GM23338 (cell line): ENCODE measurements at regions not wholly inside any gene's neighbourhood (a gene's known extent, or its start where the extent isn't known, plus 50 kb on each side); places are given as distances from the start of the nearest gene placed in this dataset.

ENCODE experiments used
- ATAC-seq: fragments of 200-7000 bp; cut with Tn5 transposase; 3 replicates; pipeline ENCODE4 v1.9.1; 2020
- DNase-seq: peaks from one replicate; pipeline ENCODE4 v3.0.0-alpha.2; 2015; ENCODE audit warnings: low spot score
- H2AFZ ChIP-seq: fragments of 200-600 bp; sonication (generic); 2 replicates; pipeline ENCODE4 v1.8.0; 2016; ENCODE audit warnings: antibody characterized with exemption, mild to moderate bottlenecking, moderate library complexity
- H3F3A ChIP-seq: fragments of 200-600 bp; sonication (generic); replicated peaks from 2 replicates; pipeline ENCODE4 v1.8.0; 2017; ENCODE audit warnings: antibody characterized with exemption, mixed run types, low read depth
- H3K27ac ChIP-seq: fragments of 200-600 bp; sonication (generic); 2 replicates; pipeline ENCODE4 v1.6.1; 2016; ENCODE audit warnings: low read depth
- H3K27me3 ChIP-seq: fragments of 200-600 bp; sonication (generic); 2 replicates; pipeline ENCODE4 v1.8.0; 2016; ENCODE audit warnings: mild to moderate bottlenecking, mixed run types, moderate library complexity; ENCODE audit not compliant: insufficient read depth
- H3K36me3 ChIP-seq: fragments of 200-600 bp; sonication (generic); 2 replicates; pipeline ENCODE4 v1.8.0; 2016; ENCODE audit warnings: mild to moderate bottlenecking; ENCODE audit not compliant: insufficient read depth
- H3K4me1 ChIP-seq: fragments of 200-600 bp; sonication (generic); 2 replicates; pipeline ENCODE4 v1.8.0; 2016; ENCODE audit warnings: mild to moderate bottlenecking, moderate library complexity; ENCODE audit not compliant: insufficient read depth
- H3K4me2 ChIP-seq: fragments of 200-600 bp; sonication (generic); 2 replicates; pipeline ENCODE4 v1.7.1; 2017; ENCODE audit warnings: mixed run types
- H3K4me3 ChIP-seq: fragments of 200-600 bp; sonication (generic); 2 replicates; pipeline ENCODE4 v1.6.1; 2016; ENCODE audit warnings: mixed run types
- H3K79me2 ChIP-seq: fragments of 200-600 bp; sonication (generic); replicated peaks from 2 replicates; pipeline ENCODE4 v1.8.0; 2017; ENCODE audit warnings: mild to moderate bottlenecking; ENCODE audit not compliant: insufficient read depth
- H3K9me2 ChIP-seq: fragments of 200-600 bp; sonication (generic); 2 replicates; pipeline ENCODE4 v1.8.0; 2017; ENCODE audit not compliant: insufficient read depth
- H4K20me1 ChIP-seq: fragments of 200-600 bp; sonication (generic); replicated peaks from 2 replicates; pipeline ENCODE4 v1.8.0; 2017; ENCODE audit warnings: mild to moderate bottlenecking; ENCODE audit not compliant: insufficient read depth
- H3K27ac Mint-ChIP-seq: 2 replicates; pipeline ENCODE4 v1.8.0; 2020; ENCODE audit warnings: inconsistent platforms, mild to moderate bottlenecking, moderate library complexity, mixed read lengths
- H3K27me3 Mint-ChIP-seq: 3 replicates; pipeline ENCODE4 v1.8.0; 2022; ENCODE audit warnings: low read depth, mild to moderate bottlenecking, moderate library complexity, mixed read lengths, inconsistent platforms; ENCODE audit not compliant: insufficient read depth, poor library complexity
- H3K36me3 Mint-ChIP-seq: 3 replicates; pipeline ENCODE4 v1.8.0; 2021; ENCODE audit warnings: low read depth, mild to moderate bottlenecking, inconsistent platforms, moderate library complexity, mixed read lengths
- H3K4me1 Mint-ChIP-seq: 3 replicates; pipeline ENCODE4 v1.8.0; 2020; ENCODE audit warnings: mild to moderate bottlenecking, inconsistent platforms, mixed read lengths
- H3K4me3 Mint-ChIP-seq: 3 replicates; pipeline ENCODE4 v1.8.0; 2021; ENCODE audit warnings: moderate library complexity, mild to moderate bottlenecking, inconsistent platforms, mixed read lengths
- H3K9me3 Mint-ChIP-seq: 3 replicates; pipeline ENCODE4 v1.8.0; 2020; ENCODE audit warnings: moderate library complexity, mild to moderate bottlenecking, inconsistent platforms, mixed read lengths
- CREB1 ChIP-seq: fragments of 250-450 bp; sonication (Bioruptor Pico); IDR thresholded peaks from 2 replicates; pipeline ENCODE4 v1.5.0; 2020; ENCODE audit warnings: low read depth, mild to moderate bottlenecking, moderate library complexity
- CTCF ChIP-seq, 2 experiments: fragments of 200-600 bp in 1 of 2; sonication (generic) in 1 of 2; conservative IDR thresholded peaks; 2 replicates each; pipeline versions ENCODE4 v1.5.1 to v1.6.1; 2016 to 2017; ENCODE audit warnings: antibody characterized with exemption in 2 of 2, low read depth in 2 of 2, mild to moderate bottlenecking in 2 of 2, moderate library complexity in 1 of 2
- ETS1 ChIP-seq: IDR thresholded peaks from 2 replicates; pipeline ENCODE4 v1.6.1; 2016; ENCODE audit warnings: antibody characterized with exemption
- EZH2 ChIP-seq: fragments of 200-600 bp; sonication (generic); IDR thresholded peaks from one replicate; pipeline ENCODE4 v1.8.0; 2017; ENCODE audit warnings: antibody characterized with exemption, mild to moderate bottlenecking, low read depth; ENCODE audit not compliant: unreplicated experiment
- EZH2phosphoT487 ChIP-seq: fragments of 200-600 bp; sonication (generic); IDR thresholded peaks from one replicate; pipeline ENCODE4 v1.8.1; 2018; ENCODE audit warnings: antibody characterized with exemption; ENCODE audit not compliant: unreplicated experiment
- JUNB ChIP-seq: IDR thresholded peaks from one replicate; pipeline ENCODE4 v1.6.1; 2016; ENCODE audit warnings: antibody characterized with exemption; ENCODE audit not compliant: unreplicated experiment
- NANOG ChIP-seq: IDR thresholded peaks from 2 replicates; pipeline ENCODE4 v1.6.1; 2016; ENCODE audit warnings: antibody characterized with exemption, borderline replicate concordance
- POLR2AphosphoS5 ChIP-seq: IDR thresholded peaks from 2 replicates; pipeline ENCODE4 v1.6.1; 2016; ENCODE audit warnings: antibody characterized with exemption, low read depth
- REST ChIP-seq: IDR thresholded peaks from one replicate; pipeline ENCODE4 v1.6.1; 2018; ENCODE audit warnings: antibody characterized with exemption; ENCODE audit not compliant: unreplicated experiment
- STAT1 ChIP-seq: IDR thresholded peaks from one replicate; pipeline ENCODE4 v1.6.1; 2016; ENCODE audit warnings: antibody characterized with exemption; ENCODE audit not compliant: unreplicated experiment
- ZNF114 ChIP-seq: fragments of 250-450 bp; sonication (Bioruptor Pico); IDR thresholded peaks from 2 replicates; pipeline ENCODE4 v1.5.0; 2020; ENCODE audit warnings: mild to moderate bottlenecking, moderate library complexity
- ZNF331 ChIP-seq: fragments of 250-450 bp; sonication (Bioruptor Pico); IDR thresholded peaks from 2 replicates; pipeline ENCODE4 v1.5.0; 2020; ENCODE audit warnings: low read depth, mild to moderate bottlenecking, moderate library complexity

GRCh38 chrX:122269243-122269781 is 914.8 kb upstream of the GRIA3 start (continued):
- no peak for TF ChIP-seq ETS1
- TF ChIP-seq ZNF114 (CRISPR knock-in tag) = no peak
- TF ChIP-seq JUNB = no peak
- TF ChIP-seq CTCF (conservative IDR thresholded peaks at IDR 0.05; ENCODE audit: low read depth in 2 of 2) = no peak
- TF ChIP-seq EZH2 = no peak
- no peak for TF ChIP-seq POLR2AphosphoS5
- no peak for TF ChIP-seq REST
- TF ChIP-seq EZH2phosphoT487 = no peak
- no peak for TF ChIP-seq STAT1
- TF ChIP-seq ZNF331 (CRISPR knock-in tag) = no peak

GRCh38 chrX:122270809-122271494 is 913.1 kb upstream of the GRIA3 start:
- no peaks in the 10 kb centered on the region for H3K79me2 ChIP-seq
- H3F3A ChIP-seq = no peaks in the 10 kb centered on the region
- Mint-ChIP-seq H3K4me3 (no peak overlapping the region), H3K27me3 (no peaks in the 10 kb centered on the region), H3K4me1 (no peaks in the 10 kb centered on the region), H3K27ac (no peak overlapping the region), H3K9me3 (no peaks in the 10 kb centered on the region), H3K36me3 (no peaks in the 10 kb centered on the region)
- no peaks in the 10 kb centered on the region for H4K20me1 ChIP-seq
- H3K4me3 ChIP-seq = no peak overlapping the region
- H3K9me2 ChIP-seq = no peaks in the 10 kb centered on the region
- H3K27me3 ChIP-seq = no peaks in the 10 kb centered on the region
- H2AFZ ChIP-seq = no peak overlapping the region
- DNase-seq = no peak
- H3K4me1 ChIP-seq = no peaks in the 10 kb centered on the region
- no peak for ATAC-seq
- H3K4me2 ChIP-seq = no peak overlapping the region
- no peak for TF ChIP-seq CREB1 (CRISPR knock-in tag)
- no peak for TF ChIP-seq POLR2AphosphoS5
- no peak for TF ChIP-seq EZH2
- TF ChIP-seq ZNF331 (CRISPR knock-in tag) = no peak
- no peak for TF ChIP-seq ETS1
- TF ChIP-seq ZNF114 (CRISPR knock-in tag) = no peak
- no peak for TF ChIP-seq NANOG
- TF ChIP-seq STAT1 = no peak
- no peaks in the 10 kb centered on the region for H3K36me3 ChIP-seq
- H3K27ac ChIP-seq = no peak overlapping the region
